Bone marrow (tissue), 2 donors: ENCODE measurements at regions not wholly inside any gene's neighbourhood (a gene's known extent, or its start where the extent isn't known, plus 50 kb on each side); places are given as distances from the start of the nearest gene placed in this dataset.
"Not testable (repeated sequence)": the region's sequence is repeated elsewhere in the genome, so short reads cannot be mapped to it uniquely, and the experiment has no call there.

Source experiments
- DNase-seq, 2 donors: peaks; one replicate each; lab custom pipeline; 2025; lab: John Stamatoyannopoulos, UW

GRCh38 chr2:239832490-239833268, 192.5 kb downstream of the NDUFA10 start:
- no peak for DNase-seq

- DNase-seq, result no peak
These were observed 193.2 kb downstream of the NDUFA10 start for GRCh38 chr2:239831861-239832489.

- DNase-seq, result no peak
These were observed 194.0 kb downstream of the NDUFA10 start for GRCh38 chr2:239831001-239831731.

GRCh38 chr2:239830121-239831000, 194.8 kb downstream of the NDUFA10 start:
- no peak for DNase-seq

- DNase-seq, result no peak
These were observed 195.8 kb downstream of the NDUFA10 start for GRCh38 chr2:239829326-239829725.

- not testable (repeated sequence) for DNase-seq
These were observed 196.2 kb downstream of the NDUFA10 start for GRCh38 chr2:239828973-239829275.

GRCh38 chr2:239828192-239828972, 196.8 kb downstream of the NDUFA10 start:
- no peak for DNase-seq

GRCh38 chr2:239827523-239827890, 197.6 kb downstream of the NDUFA10 start:
- no peak for DNase-seq

GRCh38 chr2:239826786-239827522, 198.2 kb downstream of the NDUFA10 start:
- no peak for DNase-seq

GRCh38 chr2:239826376-239826775, 198.8 kb downstream of the NDUFA10 start:
- no peak for DNase-seq

GRCh38 chr2:239825705-239825979, 199.5 kb downstream of the NDUFA10 start:
- no peak for DNase-seq

- DNase-seq, result no peak
These were observed 200.1 kb downstream of the NDUFA10 start for GRCh38 chr2:239824866-239825704.

- DNase-seq, result no peak
These were observed 201.0 kb downstream of the NDUFA10 start for GRCh38 chr2:239824046-239824694.

- no peak for DNase-seq
These were observed 202.9 kb downstream of the NDUFA10 start for GRCh38 chr2:239822146-239822831.

GRCh38 chr2:239821694-239822075, 203.5 kb downstream of the NDUFA10 start:
- DNase-seq, result no peak

- no peak for DNase-seq
These were observed 204.1 kb downstream of the NDUFA10 start for GRCh38 chr2:239820836-239821693.

GRCh38 chr2:239819974-239820555, 205.1 kb downstream of the NDUFA10 start:
- DNase-seq, result no peak
